ENCODE measurements at regions not wholly inside any gene's neighbourhood (a gene's known extent, or its start where the extent isn't known, plus 50 kb on each side); places are given as distances from the start of the nearest gene placed in this dataset.

DNA sequence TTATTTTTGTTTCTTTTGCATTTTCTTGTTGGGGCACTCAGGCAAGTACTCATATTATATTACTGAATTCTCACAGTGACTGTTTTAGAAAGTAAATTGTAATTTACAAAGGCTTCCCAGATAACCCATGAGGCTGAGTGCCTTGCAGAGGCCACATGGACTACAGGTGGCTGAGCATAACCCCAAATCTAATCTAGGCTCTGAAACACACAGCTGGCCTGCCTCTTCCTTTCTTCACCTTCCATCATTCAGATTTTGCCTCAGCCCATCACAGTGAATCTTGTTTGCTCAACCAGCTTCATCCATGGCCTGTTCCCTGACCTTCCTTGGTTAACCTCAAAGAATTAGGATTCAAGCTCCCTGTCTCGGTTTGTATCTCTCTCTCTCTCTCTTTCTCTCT is 78.5 kb upstream of the PRDM11 start:
- TF ChIP-seq CREB1 (IDR thresholded peaks at IDR 0.05; ENCODE audit: low read depth) = no peak
- TF ChIP-seq EGR1 (IDR thresholded peaks at IDR 0.05) = no peak
- TF ChIP-seq, protein P1, sequence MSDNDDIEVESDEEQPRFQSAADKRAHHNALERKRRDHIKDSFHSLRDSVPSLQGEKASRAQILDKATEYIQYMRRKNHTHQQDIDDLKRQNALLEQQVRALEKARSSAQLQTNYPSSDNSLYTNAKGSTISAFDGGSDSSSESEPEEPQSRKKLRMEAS (IDR thresholded peaks at IDR 0.05) = no peak

DNA sequence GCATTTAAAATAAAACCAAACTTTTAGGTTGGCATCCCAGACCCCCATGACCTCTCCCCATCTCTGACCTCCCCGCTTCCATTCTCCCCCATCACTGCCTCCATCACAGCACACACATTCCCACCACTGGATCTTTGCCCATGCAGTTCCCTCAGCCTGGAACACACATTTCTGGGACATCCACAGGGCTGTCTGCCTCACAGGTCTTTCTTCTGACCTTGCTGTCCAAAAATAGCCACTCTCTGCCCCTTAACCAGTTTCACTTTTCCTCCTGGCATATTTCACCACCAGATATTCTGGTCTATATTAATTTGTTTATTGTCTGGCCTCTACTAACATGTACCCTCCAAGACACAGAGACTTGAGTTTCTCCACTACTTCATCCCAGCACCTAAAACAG is 75.2 kb upstream of the PRDM11 start:
- TF ChIP-seq, protein P2, sequence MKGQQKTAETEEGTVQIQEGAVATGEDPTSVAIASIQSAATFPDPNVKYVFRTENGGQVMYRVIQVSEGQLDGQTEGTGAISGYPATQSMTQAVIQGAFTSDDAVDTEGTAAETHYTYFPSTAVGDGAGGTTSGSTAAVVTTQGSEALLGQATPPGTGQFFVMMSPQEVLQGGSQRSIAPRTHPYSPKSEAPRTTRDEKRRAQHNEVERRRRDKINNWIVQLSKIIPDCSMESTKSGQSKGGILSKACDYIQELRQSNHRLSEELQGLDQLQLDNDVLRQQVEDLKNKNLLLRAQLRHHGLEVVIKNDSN (IDR thresholded peaks at IDR 0.05) = no peak
- TF ChIP-seq EGR1 (IDR thresholded peaks at IDR 0.05) = no peak
- no peak for TF ChIP-seq NFIC (IDR thresholded peaks at IDR 0.05)
- TF ChIP-seq, protein P3, sequence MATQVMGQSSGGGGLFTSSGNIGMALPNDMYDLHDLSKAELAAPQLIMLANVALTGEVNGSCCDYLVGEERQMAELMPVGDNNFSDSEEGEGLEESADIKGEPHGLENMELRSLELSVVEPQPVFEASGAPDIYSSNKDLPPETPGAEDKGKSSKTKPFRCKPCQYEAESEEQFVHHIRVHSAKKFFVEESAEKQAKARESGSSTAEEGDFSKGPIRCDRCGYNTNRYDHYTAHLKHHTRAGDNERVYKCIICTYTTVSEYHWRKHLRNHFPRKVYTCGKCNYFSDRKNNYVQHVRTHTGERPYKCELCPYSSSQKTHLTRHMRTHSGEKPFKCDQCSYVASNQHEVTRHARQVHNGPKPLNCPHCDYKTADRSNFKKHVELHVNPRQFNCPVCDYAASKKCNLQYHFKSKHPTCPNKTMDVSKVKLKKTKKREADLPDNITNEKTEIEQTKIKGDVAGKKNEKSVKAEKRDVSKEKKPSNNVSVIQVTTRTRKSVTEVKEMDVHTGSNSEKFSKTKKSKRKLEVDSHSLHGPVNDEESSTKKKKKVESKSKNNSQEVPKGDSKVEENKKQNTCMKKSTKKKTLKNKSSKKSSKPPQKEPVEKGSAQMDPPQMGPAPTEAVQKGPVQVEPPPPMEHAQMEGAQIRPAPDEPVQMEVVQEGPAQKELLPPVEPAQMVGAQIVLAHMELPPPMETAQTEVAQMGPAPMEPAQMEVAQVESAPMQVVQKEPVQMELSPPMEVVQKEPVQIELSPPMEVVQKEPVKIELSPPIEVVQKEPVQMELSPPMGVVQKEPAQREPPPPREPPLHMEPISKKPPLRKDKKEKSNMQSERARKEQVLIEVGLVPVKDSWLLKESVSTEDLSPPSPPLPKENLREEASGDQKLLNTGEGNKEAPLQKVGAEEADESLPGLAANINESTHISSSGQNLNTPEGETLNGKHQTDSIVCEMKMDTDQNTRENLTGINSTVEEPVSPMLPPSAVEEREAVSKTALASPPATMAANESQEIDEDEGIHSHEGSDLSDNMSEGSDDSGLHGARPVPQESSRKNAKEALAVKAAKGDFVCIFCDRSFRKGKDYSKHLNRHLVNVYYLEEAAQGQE (IDR thresholded peaks at IDR 0.05; ENCODE audit: low read depth) = no peak
- TF ChIP-seq FOXM1 (IDR thresholded peaks at IDR 0.05; ENCODE audit: borderline replicate concordance, low read depth) = no peak
- no peak for TF ChIP-seq YY1 (IDR thresholded peaks at IDR 0.05; ENCODE audit: low read depth)
- no peak for TF ChIP-seq TEAD4 (IDR thresholded peaks at IDR 0.05)
- TF ChIP-seq CEBPB (IDR thresholded peaks at IDR 0.05) = no peak
- TF ChIP-seq CREB1 (IDR thresholded peaks at IDR 0.05; ENCODE audit: low read depth) = no peak
- TF ChIP-seq ZBTB7A (IDR thresholded peaks at IDR 0.05; ENCODE audit: low read depth) = no peak
- TF ChIP-seq TCF12 (IDR thresholded peaks at IDR 0.05; ENCODE audit: low read depth) = no peak
- no peak for TF ChIP-seq TAF1 (IDR thresholded peaks at IDR 0.05; ENCODE audit: low read depth)
- no peak for TF ChIP-seq EP300 (IDR thresholded peaks at IDR 0.05; ENCODE audit: borderline replicate concordance)

DNA sequence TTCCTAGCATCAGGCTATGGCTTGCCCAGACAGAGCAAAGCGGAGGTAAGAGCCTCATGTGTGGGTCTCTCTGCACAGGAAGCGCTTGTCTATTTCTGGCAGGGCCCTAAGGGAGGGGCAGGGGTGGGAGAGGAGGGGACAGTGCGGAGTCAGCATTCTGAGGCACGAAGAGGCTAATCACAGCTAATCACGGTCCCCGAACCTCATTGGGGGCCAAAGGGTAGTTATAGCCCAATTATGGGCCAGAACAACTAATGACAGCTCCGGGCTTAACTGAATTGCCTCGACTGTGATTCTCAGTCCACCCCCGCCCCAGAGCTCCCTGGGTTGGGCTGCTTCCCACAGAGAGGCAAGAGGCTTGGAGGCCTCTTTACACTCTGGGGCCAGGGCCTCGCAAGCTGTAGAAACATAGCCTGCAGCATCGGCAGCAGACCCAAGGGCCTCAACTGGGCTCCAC is 72.7 kb upstream of the PRDM11 start:
- TF ChIP-seq EGR1 (IDR thresholded peaks at IDR 0.05) = no peak
- no peak for TF ChIP-seq ZBTB7A (IDR thresholded peaks at IDR 0.05; ENCODE audit: low read depth)
- TF ChIP-seq, protein P3 (IDR thresholded peaks at IDR 0.05; ENCODE audit: low read depth) = no peak
- no peak for TF ChIP-seq CREB1 (IDR thresholded peaks at IDR 0.05; ENCODE audit: low read depth)
- TF ChIP-seq EP300 (IDR thresholded peaks at IDR 0.05; ENCODE audit: borderline replicate concordance) = no peak
- TF ChIP-seq, protein P2 (IDR thresholded peaks at IDR 0.05) = no peak
- TF ChIP-seq NFIC (IDR thresholded peaks at IDR 0.05) = no peak
- TF ChIP-seq TCF12 (IDR thresholded peaks at IDR 0.05; ENCODE audit: low read depth) = no peak
- TF ChIP-seq CEBPB (IDR thresholded peaks at IDR 0.05) = no peak
- no peak for TF ChIP-seq FOXM1 (IDR thresholded peaks at IDR 0.05; ENCODE audit: borderline replicate concordance, low read depth)
- TF ChIP-seq TEAD4 (IDR thresholded peaks at IDR 0.05) = no peak
- no peak for TF ChIP-seq YY1 (IDR thresholded peaks at IDR 0.05; ENCODE audit: low read depth)
- TF ChIP-seq RAD21 (IDR thresholded peaks at IDR 0.05; ENCODE audit: low read depth) = no peak
- TF ChIP-seq TAF1 (IDR thresholded peaks at IDR 0.05; ENCODE audit: low read depth) = no peak
- TF ChIP-seq, protein P1 (IDR thresholded peaks at IDR 0.05) = no peak

DNA sequence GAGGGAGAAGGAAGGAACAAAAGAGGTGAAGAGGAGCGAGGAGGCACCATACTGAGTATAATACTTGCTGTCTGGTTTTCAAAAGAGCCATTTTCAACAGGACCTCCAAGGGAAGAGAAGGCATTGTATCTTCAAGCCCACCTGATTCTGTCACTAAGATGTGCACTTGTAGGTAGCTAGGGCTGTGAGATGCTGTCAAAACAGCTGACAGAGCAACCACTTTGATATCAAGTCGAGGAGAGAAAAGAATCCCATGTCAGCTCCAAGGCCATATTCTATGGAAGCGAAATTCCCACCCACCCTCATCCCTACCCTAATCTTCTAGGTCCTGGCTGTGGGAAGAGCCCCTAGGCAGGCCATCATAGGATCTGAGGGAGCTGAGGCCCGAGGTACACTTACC is 70.9 kb upstream of the PRDM11 start:
- TF ChIP-seq TEAD4 (IDR thresholded peaks at IDR 0.05) (no peak), EGR1 (IDR thresholded peaks at IDR 0.05) (no peak), TAF1 (IDR thresholded peaks at IDR 0.05; ENCODE audit: low read depth) (no peak), CREB1 (IDR thresholded peaks at IDR 0.05; ENCODE audit: low read depth) (no peak)
- TF ChIP-seq, protein P3 (IDR thresholded peaks at IDR 0.05; ENCODE audit: low read depth) = no peak
- TF ChIP-seq, protein P1 (IDR thresholded peaks at IDR 0.05) = no peak

DNA sequence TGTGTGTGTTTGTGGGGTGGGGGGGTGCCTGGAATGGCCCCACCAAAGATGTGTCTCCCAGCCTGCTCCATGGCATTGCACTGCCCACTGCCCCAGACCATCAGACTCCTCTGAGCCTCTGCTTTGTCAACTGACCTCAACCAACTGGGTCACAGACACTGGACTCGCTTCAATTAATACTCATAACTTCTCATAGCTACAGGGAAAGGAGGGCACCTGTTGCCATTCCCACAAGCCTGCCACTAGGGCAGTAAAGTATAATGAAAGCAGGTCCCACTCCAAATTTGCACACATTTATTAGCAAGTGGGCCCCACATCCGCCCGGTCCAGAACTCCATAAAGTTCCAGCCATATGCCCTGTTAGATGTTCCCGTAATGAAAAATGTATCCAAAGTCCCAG is 70.5 kb upstream of the PRDM11 start:
- TF ChIP-seq CREB1 (IDR thresholded peaks at IDR 0.05; ENCODE audit: low read depth) (no peak), TCF12 (IDR thresholded peaks at IDR 0.05; ENCODE audit: low read depth) (no peak), EP300 (IDR thresholded peaks at IDR 0.05; ENCODE audit: borderline replicate concordance) (no peak), CEBPB (IDR thresholded peaks at IDR 0.05) (no peak), FOXM1 (IDR thresholded peaks at IDR 0.05; ENCODE audit: borderline replicate concordance, low read depth) (no peak), EGR1 (IDR thresholded peaks at IDR 0.05) (no peak), YY1 (IDR thresholded peaks at IDR 0.05; ENCODE audit: low read depth) (no peak), NFIC (IDR thresholded peaks at IDR 0.05) (no peak), ZBTB7A (IDR thresholded peaks at IDR 0.05; ENCODE audit: low read depth) (no peak), TEAD4 (IDR thresholded peaks at IDR 0.05) (no peak), TAF1 (IDR thresholded peaks at IDR 0.05; ENCODE audit: low read depth) (no peak), RAD21 (IDR thresholded peaks at IDR 0.05; ENCODE audit: low read depth) (no peak)
- TF ChIP-seq, protein P3 (IDR thresholded peaks at IDR 0.05; ENCODE audit: low read depth) = no peak
- TF ChIP-seq, protein P1 (IDR thresholded peaks at IDR 0.05) = no peak
- TF ChIP-seq, protein P2 (IDR thresholded peaks at IDR 0.05) = no peak

Data from Ishikawa (cell line).